Dermis microvascular lymphatic vessel endothelial cell (primary cell): ENCODE measurements at regions not wholly inside any gene's neighbourhood (a gene's known extent, or its start where the extent isn't known, plus 50 kb on each side); places are given as distances from the start of the nearest gene placed in this dataset.

Experiments used
- DNase-seq, 2 donors: peaks; one replicate each; pipeline versions ENCODE4 v3.0.0 to v3.0.0-alpha.2; 2010; ENCODE audit warnings: low read depth in 2 of 2

- DNase-seq: no peak
Observed at GRCh38 chr13:105805892-105806627, 729.4 kb downstream of the EFNB2 start.

GRCh38 chr13:105804561-105805190, 730.8 kb downstream of the EFNB2 start:
- no peak for DNase-seq

DNA sequence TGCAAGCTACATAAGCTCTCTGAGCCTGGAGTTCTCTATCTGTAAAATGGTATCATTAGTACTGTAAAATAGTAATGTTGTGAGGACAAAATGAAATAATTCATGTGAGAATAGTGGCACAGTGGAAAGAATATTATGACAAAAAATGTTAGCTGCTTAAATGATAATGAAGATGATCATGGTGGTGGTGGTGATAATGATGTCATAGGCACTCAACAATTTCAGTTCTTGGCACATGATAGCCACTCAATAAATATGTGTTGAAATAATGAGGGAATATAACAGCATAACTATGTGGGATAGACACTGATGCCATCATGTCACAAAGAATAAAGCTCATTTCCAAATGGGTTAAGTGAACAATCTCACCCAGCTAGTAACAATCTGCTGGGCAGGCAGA, 736.3 kb downstream of the EFNB2 start:
- DNase-seq: no peak

DNA sequence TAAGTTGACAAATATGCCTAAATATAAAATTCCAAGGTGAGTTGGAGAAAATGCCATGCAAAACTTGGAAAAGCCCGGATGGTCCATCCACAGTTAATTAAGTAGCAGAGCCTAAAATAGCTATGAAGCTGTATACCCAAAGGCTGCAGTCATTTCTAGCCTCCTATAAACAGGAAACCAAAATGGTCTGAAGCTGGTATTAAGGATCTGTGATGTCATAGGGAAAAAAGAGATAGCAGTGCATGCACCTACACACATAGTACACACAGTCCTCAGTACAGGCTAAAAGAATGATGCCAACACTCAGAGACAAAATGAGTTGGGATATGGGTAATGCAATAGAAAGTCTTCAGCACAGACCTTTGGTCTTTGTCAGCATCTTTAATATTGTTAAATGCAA, 736.9 kb downstream of the EFNB2 start:
- DNase-seq: no peak

DNA sequence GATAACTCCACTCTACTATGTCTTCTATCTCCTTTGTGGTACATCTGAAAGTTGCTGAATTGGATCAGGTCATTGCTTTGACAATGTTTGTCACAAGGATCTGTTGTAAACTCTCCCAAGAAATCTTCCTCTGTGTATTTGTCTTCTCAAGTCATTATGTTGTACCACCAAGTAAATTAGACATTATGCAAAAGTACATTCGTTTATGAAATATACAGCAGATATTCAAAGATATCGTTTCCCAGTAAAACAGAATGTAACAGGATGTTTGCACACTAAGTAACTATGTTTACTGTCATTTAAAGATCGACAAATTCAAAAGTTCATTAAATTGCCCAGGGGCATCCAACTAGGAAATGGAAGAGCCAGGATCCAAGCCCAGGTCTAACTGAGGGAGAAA, 739.4 kb downstream of the EFNB2 start:
- DNase-seq: no peak

GRCh38 chr13:105790923-105791322, 744.5 kb downstream of the EFNB2 start:
- no peak for DNase-seq

DNA sequence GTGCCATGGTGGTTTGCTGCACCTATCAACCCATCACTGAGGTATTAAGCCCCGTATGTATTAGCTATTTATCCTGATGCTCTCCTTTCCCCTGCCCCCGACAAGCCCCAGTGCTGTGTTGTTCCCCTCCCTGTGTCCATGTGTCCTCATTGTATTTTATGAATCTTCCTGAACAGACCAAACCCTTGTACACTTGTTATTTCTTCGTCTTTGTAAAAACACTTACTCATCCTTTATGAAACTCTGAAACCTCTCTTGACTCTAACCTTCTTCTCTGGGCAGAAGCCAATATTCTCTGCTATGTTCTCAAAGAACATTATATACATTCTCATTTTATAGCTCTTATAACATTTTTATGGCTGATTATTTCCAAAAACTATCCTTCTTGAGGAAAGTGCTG, 746.9 kb downstream of the EFNB2 start:
- DNase-seq: no peak

GRCh38 chr13:105787632-105788031, 747.8 kb downstream of the EFNB2 start:
- DNase-seq: no peak

GRCh38 chr13:105785436-105785835, 750.0 kb downstream of the EFNB2 start:
- DNase-seq: no peak

- no peak for DNase-seq
Observed at GRCh38 chr13:105783261-105783660, 752.2 kb downstream of the EFNB2 start.

DNA sequence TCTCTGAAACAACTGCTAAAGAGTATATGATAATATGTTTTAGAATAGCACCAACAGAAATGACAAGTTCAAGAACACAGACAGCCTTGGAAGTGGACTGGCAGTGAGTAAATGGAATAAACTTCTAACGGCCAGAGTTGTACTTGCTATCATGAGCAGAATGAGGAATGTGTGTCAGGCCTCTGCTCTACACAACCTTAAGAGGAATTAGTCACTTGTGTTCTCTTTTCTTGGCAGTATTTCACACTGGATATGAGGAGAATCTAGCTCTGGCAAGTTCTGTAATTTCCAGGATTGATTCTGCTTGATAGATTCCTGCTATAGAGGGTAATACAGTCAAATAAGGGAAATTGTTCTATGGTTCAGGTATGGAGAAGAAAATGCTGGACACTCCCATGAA, 757.3 kb downstream of the EFNB2 start:
- no peak for DNase-seq

DNA sequence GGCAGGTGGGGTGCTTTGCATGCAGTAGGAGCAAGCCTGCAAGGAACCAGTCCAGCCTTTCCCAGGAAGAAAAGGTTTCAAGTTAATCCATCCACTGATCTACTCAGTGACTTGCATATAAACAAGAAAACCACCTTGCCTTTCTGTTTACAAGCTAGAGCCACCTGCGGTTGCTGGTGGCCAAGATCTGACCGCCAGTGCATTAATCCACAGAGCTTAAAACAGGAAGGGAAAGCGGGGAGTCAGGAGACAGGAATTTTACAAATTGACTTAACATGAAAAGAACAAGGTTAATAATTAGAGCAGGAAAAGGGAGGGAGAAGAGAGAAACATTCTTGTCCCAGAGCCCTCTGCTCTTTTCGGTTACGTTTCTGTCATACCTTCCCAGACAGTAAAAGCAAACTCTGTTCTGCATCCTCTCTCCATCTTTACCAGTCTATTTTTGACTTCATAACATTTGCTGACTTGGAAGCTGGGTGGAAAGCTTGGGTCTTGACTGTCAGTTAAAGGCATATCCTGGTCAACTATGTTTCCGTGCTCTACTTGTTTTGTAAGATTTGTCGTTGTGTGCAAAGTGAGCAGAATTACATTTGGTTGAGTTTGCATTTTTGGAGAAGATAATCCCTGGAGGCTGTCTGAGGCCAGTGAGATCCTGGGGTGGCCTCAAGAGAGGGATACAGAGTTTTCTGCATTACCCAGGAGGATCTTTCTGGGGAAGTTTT, 760.6 kb downstream of the EFNB2 start:
- DNase-seq: no peak

GRCh38 chr13:105773863-105774538, 761.5 kb downstream of the EFNB2 start:
- DNase-seq: peak in 1 of 2 donors; percentile 0

GRCh38 chr13:105773241-105773640, 762.2 kb downstream of the EFNB2 start:
- no peak for DNase-seq

DNA sequence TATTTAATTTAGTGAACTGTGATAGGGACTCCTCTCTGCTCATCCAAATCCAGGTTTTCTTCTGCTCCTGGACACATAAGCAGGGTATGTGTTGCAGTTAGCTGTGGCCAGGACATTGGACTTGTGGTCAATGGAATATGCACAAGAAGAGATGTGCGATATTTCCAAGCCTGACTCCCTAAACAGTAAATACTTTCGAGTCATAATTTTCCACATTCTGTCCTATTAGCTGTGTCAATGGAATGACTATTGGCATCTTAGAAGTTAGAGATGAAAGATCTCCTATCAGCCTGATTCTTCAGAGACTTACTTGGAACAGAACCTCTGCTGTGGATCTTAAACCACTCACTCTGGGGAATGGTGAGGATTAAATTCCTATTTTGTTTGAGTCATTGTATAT, 771.0 kb downstream of the EFNB2 start:
- DNase-seq: no peak

DNA sequence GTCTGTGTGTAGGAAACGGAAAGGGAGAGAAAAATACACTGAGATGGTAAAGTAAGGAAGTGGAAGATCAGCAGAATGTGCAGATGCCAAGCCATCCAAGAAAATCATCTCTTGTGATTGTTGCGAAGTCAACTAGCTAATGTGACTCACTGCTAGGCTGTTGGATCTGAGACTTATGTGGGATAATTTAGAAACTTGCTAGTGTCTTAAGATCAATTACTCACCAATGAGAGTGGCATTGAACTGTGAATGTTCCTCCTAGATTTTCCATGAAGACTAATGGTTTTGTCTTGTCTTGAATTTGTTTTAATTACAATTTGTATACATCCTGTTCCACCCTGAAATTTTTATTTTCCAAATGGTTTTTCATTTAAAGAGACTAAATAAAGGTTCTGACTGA, 771.6 kb downstream of the EFNB2 start:
- no peak for DNase-seq

DNA sequence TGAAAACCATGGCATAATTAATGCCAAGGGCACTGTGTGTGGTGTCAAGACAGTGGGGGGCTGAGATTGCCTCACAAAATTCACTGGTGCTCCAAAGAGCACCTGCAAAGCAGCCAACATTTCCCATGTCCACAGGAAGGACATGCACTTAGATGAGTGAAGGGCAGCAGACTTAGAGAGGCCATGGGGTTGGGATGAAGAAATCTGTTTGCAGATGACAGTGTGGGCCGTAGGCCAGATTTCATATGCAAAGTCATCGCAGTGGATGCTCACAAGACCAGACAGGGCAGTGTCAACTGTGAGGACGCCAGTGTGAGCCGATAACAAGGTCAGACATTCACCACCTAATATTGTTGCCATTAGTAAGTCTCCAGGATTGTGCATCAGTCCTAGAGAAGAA, 773.4 kb downstream of the EFNB2 start:
- DNase-seq: no peak

DNA sequence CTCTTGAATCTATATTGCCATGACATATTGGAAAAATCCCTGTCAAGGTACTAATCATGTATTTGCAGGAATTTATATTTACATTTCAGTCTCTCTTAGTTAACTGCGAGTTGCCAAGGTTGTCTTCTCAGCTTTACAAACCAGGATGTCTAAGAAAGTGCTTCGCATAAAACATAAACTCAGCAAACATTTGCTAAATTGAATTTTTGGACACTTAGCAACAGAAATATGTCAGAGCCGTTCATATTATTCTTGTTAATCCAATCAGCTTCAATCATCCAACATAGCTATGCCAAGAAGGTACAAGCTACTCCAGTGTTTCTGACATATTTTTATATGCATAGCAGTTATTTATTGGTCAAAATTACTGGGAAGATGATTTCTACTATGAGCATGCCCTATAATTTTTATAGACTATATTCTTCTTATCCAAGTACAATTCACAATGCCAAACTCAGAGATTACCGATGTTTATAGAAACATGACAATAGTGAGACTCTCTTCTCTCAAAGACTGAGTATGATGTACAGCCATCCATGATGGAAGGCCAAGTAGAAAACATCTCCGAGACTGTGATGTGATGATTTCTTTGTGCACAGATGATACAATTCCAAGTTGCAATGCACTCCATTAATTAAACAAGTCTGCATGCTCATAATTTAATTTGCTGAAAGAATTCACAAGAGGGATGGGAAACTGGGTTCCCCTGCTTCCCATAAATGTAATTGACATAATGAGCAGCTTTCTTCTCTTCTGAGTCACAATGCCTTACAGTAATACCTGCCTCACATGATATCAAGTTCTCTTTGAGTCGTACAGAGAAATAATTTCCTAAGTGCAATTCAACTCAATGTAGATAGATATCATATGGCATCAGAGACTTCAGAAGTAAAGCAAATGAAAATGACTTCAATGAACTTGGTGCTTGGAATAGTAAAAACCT, 776.3 kb downstream of the EFNB2 start:
- no peak for DNase-seq

- DNase-seq: no peak
Observed at GRCh38 chr13:105740739-105741138, 794.7 kb downstream of the EFNB2 start.

- no peak for DNase-seq
Observed at GRCh38 chr13:105737688-105738087, 797.8 kb downstream of the EFNB2 start.

DNA sequence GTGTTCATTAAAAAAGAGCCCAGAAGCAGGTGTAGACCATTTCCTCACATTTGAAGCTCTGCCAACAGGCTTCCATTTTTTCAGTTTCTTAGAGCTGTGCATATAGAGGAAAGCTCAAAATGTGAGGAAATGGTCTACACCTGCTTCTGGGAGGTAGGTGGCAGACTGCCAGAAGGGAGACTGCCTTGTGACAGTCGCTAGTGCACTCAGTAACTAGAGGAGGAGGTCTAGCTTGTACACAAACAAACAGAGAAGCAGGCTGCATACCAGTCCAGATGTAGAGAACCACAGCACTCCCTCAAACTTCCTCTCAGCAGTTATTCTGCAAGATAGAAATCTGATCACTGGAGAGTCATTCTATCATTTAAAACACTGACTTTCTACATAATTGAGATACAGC, 800.2 kb downstream of the EFNB2 start:
- DNase-seq: no peak
